ENCODE measurements at regions not wholly inside any gene's neighbourhood (a gene's known extent, or its start where the extent isn't known, plus 50 kb on each side); places are given as distances from the start of the nearest gene placed in this dataset.

- TF ChIP-seq POLR2AphosphoS2 (conservative IDR thresholded peaks at IDR 0.05; ENCODE audit: low read length) (no peak), SREBF2 (IDR thresholded peaks at IDR 0.05) (no peak), RCOR1 (IDR thresholded peaks at IDR 0.05; ENCODE audit: low read depth, low read length) (no peak), FOSB (CRISPR knock-in tag; IDR thresholded peaks at IDR 0.05) (no peak), CHD4 (IDR thresholded peaks at IDR 0.05; ENCODE audit: borderline replicate concordance) (no peak), CTCF (IDR thresholded peaks at IDR 0.05) (peak; percentile 35; the same call in 2 of the 3 replicates), NFE2L2 (conservative IDR thresholded peaks at IDR 0.05; ENCODE audit: low read length) (no peak), BHLHE40 (IDR thresholded peaks at IDR 0.05; ENCODE audit: low read depth, low read length) (no peak), JUN (IDR thresholded peaks at IDR 0.05) (no peak), POLR2A (IDR thresholded peaks at IDR 0.05; ENCODE audit: low read length) (no peak)
Observed at GRCh38 chr5:93899026-93899600, 157.7 kb upstream of the POU5F2 start.
